GM12878 (cell line): ENCODE measurements at regions not wholly inside any gene's neighbourhood (a gene's known extent, or its start where the extent isn't known, plus 50 kb on each side); places are given as distances from the start of the nearest gene placed in this dataset.

Experiments used
- ATAC-seq: fragments of 200-7000 bp; cut with Tn5 transposase; 3 replicates; pipeline ENCODE4 v1.9.1; 2020; ENCODE audit warnings: mild to moderate bottlenecking, moderate library complexity
- BruUV-seq: library from RNA; stranded (reverse); fragments of 400-500 nt; replicated peaks from 2 replicates; lab custom pipeline; 2021; lab: Mats Ljungman, UMichigan
- CTCF ChIA-PET: fragments of 300-600 bp; sonication (Branson Sonifier 250); formaldehyde crosslinking; extraction: SDS; loops from one replicate; lab custom pipeline; 2021; ENCODE audit warnings: inconsistent platforms; lab: Yijun Ruan, JAX
- POLR2A ChIA-PET: fragments of 350-600 bp; formaldehyde crosslinking; extraction: SDS; loops from one replicate; lab custom pipeline; 2021; ENCODE audit warnings: inconsistent platforms; lab: Charles Lee
- RAD21 ChIA-PET: fragments of 300-600 bp; sonication (Branson Sonifier 250); formaldehyde crosslinking; loops from one replicate; lab custom pipeline; 2023; ENCODE audit warnings: antibody characterized with exemption; ENCODE audit not compliant: unreplicated experiment; lab: Charles Lee
- SMC1A ChIA-PET: fragments of 300-600 bp; sonication (Branson Sonifier 250); formaldehyde crosslinking; loops from one replicate; lab custom pipeline; 2023; ENCODE audit not compliant: unreplicated experiment, uncharacterized antibody; lab: Charles Lee
- DNase-seq: peaks from one replicate; pipeline ENCODE4 v3.0.0-alpha.2; 2011; ENCODE audit warnings: low read depth, low spot score
- FAIRE-seq: peaks from 3 replicates; lab custom pipeline; 2011; peaks lifted over from hg19 to GRCh38; lab: Jason Lieb, UNC
- H2AFZ ChIP-seq: 2 replicates; pipeline ENCODE4 v1.6.0; 2011; ENCODE audit warnings: low read depth, low read length, control low read depth; ENCODE audit not compliant: control insufficient read depth
- H3K27ac ChIP-seq: 2 replicates; pipeline ENCODE4 v1.5.1; 2011; ENCODE audit warnings: control low read depth; ENCODE audit not compliant: control insufficient read depth, insufficient read depth
- H3K27me3 ChIP-seq, 2 experiments: replicated peaks in 1 of 2; 2 replicates each; pipeline versions ENCODE4 v1.6.0 to v1.6.1; 2011; ENCODE audit warnings: low read length in 1 of 2; ENCODE audit not compliant: control insufficient read depth in 2 of 2, insufficient read depth in 2 of 2
- H3K36me3 ChIP-seq, 2 experiments: 2 replicates each; pipeline ENCODE4 v1.5.1; 2011; ENCODE audit warnings: low read length in 1 of 2; ENCODE audit not compliant: control insufficient read depth in 2 of 2, insufficient read depth in 2 of 2
- H3K4me1 ChIP-seq: 2 replicates; pipeline ENCODE4 v1.6.1; 2011; ENCODE audit warnings: mild to moderate bottlenecking, low read length, moderate library complexity, mixed read lengths; ENCODE audit not compliant: control insufficient read depth, insufficient read depth
- H3K4me2 ChIP-seq: 2 replicates; pipeline ENCODE4 v1.6.0; 2011; ENCODE audit warnings: control low read depth; ENCODE audit not compliant: control insufficient read depth, insufficient read depth
- H3K4me3 ChIP-seq: fragments of 200-600 bp; sonication (generic); 2 replicates; pipeline ENCODE4 v1.5.1; 2016
- H3K79me2 ChIP-seq: 2 replicates; pipeline ENCODE4 v1.6.0; 2011; ENCODE audit warnings: low read length; ENCODE audit not compliant: control insufficient read depth, insufficient read depth
- H3K9ac ChIP-seq: 2 replicates; pipeline ENCODE4 v1.8.0; 2011; ENCODE audit warnings: low read length, control low read depth, mixed read lengths; ENCODE audit not compliant: control insufficient read depth, insufficient read depth
- H3K9me3 ChIP-seq: replicated peaks from 3 replicates; pipeline ENCODE4 v1.5.1; 2011; ENCODE audit warnings: mild to moderate bottlenecking, low read length; ENCODE audit not compliant: control insufficient read depth, insufficient read depth
- H4K20me1 ChIP-seq: 2 replicates; pipeline ENCODE4 v1.6.0; 2011; ENCODE audit not compliant: control insufficient read depth, insufficient read depth
- CEBPZ ChIP-seq: fragments of 150-350 bp; IDR thresholded peaks from 2 replicates; pipeline ENCODE4 v1.6.1; 2016; ENCODE audit warnings: low read depth, low read length
- CTCF ChIP-seq, 3 experiments: IDR thresholded peaks in 2 of 3; conservative IDR thresholded peaks in 1 of 3; 2 replicates each; pipeline ENCODE4 v1.5.1; 2011; ENCODE audit warnings: low read depth in 3 of 3, low read length in 3 of 3, mild to moderate bottlenecking in 3 of 3, control low read depth in 2 of 3, moderate library complexity in 2 of 3, inconsistent platforms in 1 of 3, mixed read lengths in 1 of 3; ENCODE audit not compliant: control insufficient read depth in 2 of 3, insufficient read depth in 1 of 3; ENCODE audit errors: extremely low read depth in 1 of 3
- EP300 ChIP-seq, 2 experiments: fragments of 150-350 bp in 1 of 2; IDR thresholded peaks; 2 replicates each; pipeline ENCODE4 v1.6.1; 2011 to 2012; ENCODE audit warnings: low read depth in 2 of 2, low read length in 2 of 2, borderline replicate concordance in 1 of 2, improper control_type of control experiment in 1 of 2, inconsistent platforms in 1 of 2; ENCODE audit not compliant: control insufficient read depth in 1 of 2
- FOS ChIP-seq: IDR thresholded peaks from 3 replicates; pipeline ENCODE4 v1.6.1; 2011; ENCODE audit warnings: borderline replicate concordance; ENCODE audit not compliant: insufficient read length; ENCODE audit errors: extremely low read depth
- GABPA ChIP-seq: IDR thresholded peaks from 2 replicates; pipeline ENCODE4 v1.6.1; 2014; ENCODE audit warnings: antibody characterized with exemption, low read depth, mild to moderate bottlenecking, inconsistent platforms
- RBBP5 ChIP-seq: fragments of 200-600 bp; sonication (generic); conservative IDR thresholded peaks from 2 replicates; pipeline ENCODE4 v1.6.1; 2016
- SREBF1 ChIP-seq: IDR thresholded peaks from 2 replicates; pipeline ENCODE4 v1.6.1; 2012; ENCODE audit warnings: mild to moderate bottlenecking, low read length
- TBL1XR1 ChIP-seq: IDR thresholded peaks from 2 replicates; pipeline ENCODE4 v1.6.1; 2012; ENCODE audit warnings: low read depth, low read length, improper control_type of control experiment
- USF2 ChIP-seq: IDR thresholded peaks from 2 replicates; pipeline ENCODE4 v1.6.1; 2011; ENCODE audit warnings: low read depth, low read length, improper control_type of control experiment, borderline replicate concordance
- ZBTB11 ChIP-seq: fragments of 450-650 bp; formaldehyde crosslinking; IDR thresholded peaks from 2 replicates; pipeline ENCODE4 v1.5.0; 2022; ENCODE audit warnings: mild to moderate bottlenecking, missing genetic modification characterization
- in situ Hi-C: fragments of 300-500 bp; cut with MboI; formaldehyde crosslinking; loops from 9 replicates; pipeline ENCODE4 v1.14.3; 2018; ENCODE audit warnings: mixed read lengths
- intact Hi-C: fragments of 100-400 bp; cut with micrococcal nuclease; formaldehyde crosslinking; loops from one replicate; pipeline ENCODE4 v1.14.2; 2022; ENCODE audit not compliant: unreplicated experiment
- TF ChIP-seq, protein P1 (sequence below): fragments of 450-650 bp; IDR thresholded peaks from 2 replicates; pipeline ENCODE4 v1.6.1; 2014; ENCODE audit warnings: mild to moderate bottlenecking

GRCh38 chr10:78886129-78886528 lies 182.6 kb upstream of the ZMIZ1 start:
- Histone ChIP-seq H2AFZ (no peak overlapping the region), H3K9ac (no peak overlapping the region), H3K4me2 (no peak overlapping the region), H3K79me2 (no peaks in the 10 kb centered on the region), H3K27ac (no peak overlapping the region), H3K4me1 (no peaks in the 10 kb centered on the region), H3K36me3 (no peaks in the 10 kb centered on the region), H4K20me1 (no peaks in the 10 kb centered on the region), H3K9me3 (peaks cover 3% of the 10 kb centered on the region; the same call in 2 of the 3 replicates), H3K27me3 (no peaks in the 10 kb centered on the region), H3K4me3 (no peak overlapping the region)
- no peak for FAIRE-seq
- ChIA-PET SMC1A (no interaction called here), CTCF (no interaction called here), POLR2A (no interaction called here), RAD21 (no interaction called here)
- TF ChIP-seq ZBTB11 (CRISPR knock-in tag) (no peak), EP300 (IDR thresholded peaks at IDR 0.05; ENCODE audit: borderline replicate concordance in 1 of 2, control insufficient read depth in 1 of 2, low read depth in 2 of 2, low read length in 2 of 2) (no peak), SREBF1 (no peak), USF2 (no peak), GABPA (no peak), RBBP5 (no peak), CTCF (IDR thresholded peaks at IDR 0.05 in 2 of 3, conservative IDR thresholded peaks at IDR 0.05 in 1 of 3; ENCODE audit: control insufficient read depth in 2 of 3, extremely low read depth in 1 of 3, insufficient read depth in 1 of 3, low read depth in 3 of 3, low read length in 3 of 3) (no peak), FOS (no peak), TBL1XR1 (no peak), CEBPZ (no peak)
- TF ChIP-seq, protein P1, sequence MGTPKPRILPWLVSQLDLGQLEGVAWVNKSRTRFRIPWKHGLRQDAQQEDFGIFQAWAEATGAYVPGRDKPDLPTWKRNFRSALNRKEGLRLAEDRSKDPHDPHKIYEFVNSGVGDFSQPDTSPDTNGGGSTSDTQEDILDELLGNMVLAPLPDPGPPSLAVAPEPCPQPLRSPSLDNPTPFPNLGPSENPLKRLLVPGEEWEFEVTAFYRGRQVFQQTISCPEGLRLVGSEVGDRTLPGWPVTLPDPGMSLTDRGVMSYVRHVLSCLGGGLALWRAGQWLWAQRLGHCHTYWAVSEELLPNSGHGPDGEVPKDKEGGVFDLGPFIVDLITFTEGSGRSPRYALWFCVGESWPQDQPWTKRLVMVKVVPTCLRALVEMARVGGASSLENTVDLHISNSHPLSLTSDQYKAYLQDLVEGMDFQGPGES, result no peak
- no peak for ATAC-seq
- intact Hi-C loops (no loop called here), in situ Hi-C loops (no loop called here)
- no peak for DNase-seq
- no TSS peak for BruUV-seq
